Large intestine (tissue), 3 donors: ENCODE measurements at regions not wholly inside any gene's neighbourhood (a gene's known extent, or its start where the extent isn't known, plus 50 kb on each side); places are given as distances from the start of the nearest gene placed in this dataset.

Source experiments
- DNase-seq, 2 donors: peaks; one replicate each; pipeline versions ENCODE4 v3.0.0 to v3.0.0-alpha.2; 2013
- H3K27ac ChIP-seq: one replicate; pipeline ENCODE4 v1.5.1; 2013; ENCODE audit warnings: low read length
- H3K27me3 ChIP-seq: 2 replicates; pipeline ENCODE4 v1.6.1; 2013; ENCODE audit warnings: low read length; ENCODE audit not compliant: control insufficient read depth, insufficient read depth
- H3K36me3 ChIP-seq: 2 replicates; pipeline ENCODE4 v1.6.1; 2013; ENCODE audit warnings: low read length; ENCODE audit not compliant: control insufficient read depth, insufficient read depth
- H3K4me1 ChIP-seq: one replicate; pipeline ENCODE4 v1.6.1; 2013; ENCODE audit warnings: low read length; ENCODE audit not compliant: control insufficient read depth, insufficient read depth
- H3K4me3 ChIP-seq: one replicate; pipeline ENCODE4 v1.5.1; 2013; ENCODE audit warnings: low read length
- H3K9me3 ChIP-seq: one replicate; pipeline ENCODE4 v1.6.1; 2013; ENCODE audit warnings: mild to moderate bottlenecking, low read depth, low read length, moderate library complexity; ENCODE audit not compliant: control insufficient read depth
- WGBS: methylation state at CpG from one replicate; pipeline ENCODE4 v1.1.5; 2013; ENCODE audit warnings: low lambda C conversion rate; ENCODE audit not compliant: insufficient coverage; 5-methylcytosine and 5-hydroxymethylcytosine counted together

DNA sequence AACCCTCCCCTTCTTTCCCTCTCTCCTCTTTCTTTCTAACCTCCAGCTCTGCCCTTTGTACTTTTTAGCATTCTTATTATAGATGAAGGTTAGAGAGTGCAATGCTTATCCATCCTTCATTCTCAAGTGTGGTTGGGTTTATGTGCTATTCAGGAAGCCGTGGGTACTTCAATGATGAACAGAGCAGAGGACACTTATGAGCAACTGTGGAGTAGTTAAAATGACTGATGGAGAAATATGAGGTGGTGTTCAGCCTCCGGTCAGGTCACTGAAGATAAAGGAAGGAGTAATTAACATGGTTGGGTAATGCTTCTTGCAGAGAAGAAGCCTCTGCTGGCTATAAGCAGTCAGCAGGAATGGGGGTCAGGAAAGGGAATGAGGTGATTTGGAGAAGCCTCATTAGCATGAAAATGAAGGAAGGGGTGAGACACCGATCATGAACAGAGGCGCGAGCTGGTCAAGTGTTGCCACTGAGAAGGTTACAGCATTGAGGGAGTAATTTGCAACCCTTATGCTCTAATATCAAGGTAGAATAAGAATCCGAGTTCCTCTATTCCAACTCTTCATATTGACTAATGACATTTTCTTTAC lies 174.7 kb downstream of the LPIN1 start:
- WGBS: 56% methylated on average over 1 of the region's 6 CpGs

DNA sequence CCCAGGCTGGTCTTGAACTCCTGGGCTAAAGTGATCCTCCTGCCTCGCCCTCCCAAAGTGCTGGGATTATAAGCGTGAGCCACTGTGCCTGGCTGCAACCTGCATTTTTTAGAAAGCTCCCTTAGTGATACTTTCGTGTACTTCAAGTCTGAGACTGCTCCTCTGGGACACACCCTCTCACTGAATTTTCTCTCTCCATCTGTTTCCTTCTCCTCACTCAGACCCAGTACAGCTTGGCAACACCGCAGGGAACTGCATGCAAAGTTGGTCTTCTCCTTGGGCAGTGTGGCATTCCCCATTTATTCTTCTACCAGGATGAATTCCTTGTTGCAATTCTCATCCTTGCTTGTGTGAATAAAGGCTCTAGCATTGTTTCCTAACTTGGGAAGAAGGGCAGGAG lies 175.9 kb downstream of the LPIN1 start:
- Histone ChIP-seq H3K36me3 (no peaks in the 10 kb centered on the region), H3K9me3 (no peaks in the 10 kb centered on the region)
- WGBS: no CpG with 5 or more reads among the region's 4 CpGs

More for the DNA sequence above, 174.7 kb downstream of the LPIN1 start:
- DNase-seq: no peak
- Histone ChIP-seq H3K4me3 (no peak overlapping the region), H3K36me3 (no peaks in the 10 kb centered on the region), H3K9me3 (no peaks in the 10 kb centered on the region), H3K27ac (no peak overlapping the region), H3K27me3 (no peaks in the 10 kb centered on the region), H3K4me1 (no peaks in the 10 kb centered on the region)

DNA sequence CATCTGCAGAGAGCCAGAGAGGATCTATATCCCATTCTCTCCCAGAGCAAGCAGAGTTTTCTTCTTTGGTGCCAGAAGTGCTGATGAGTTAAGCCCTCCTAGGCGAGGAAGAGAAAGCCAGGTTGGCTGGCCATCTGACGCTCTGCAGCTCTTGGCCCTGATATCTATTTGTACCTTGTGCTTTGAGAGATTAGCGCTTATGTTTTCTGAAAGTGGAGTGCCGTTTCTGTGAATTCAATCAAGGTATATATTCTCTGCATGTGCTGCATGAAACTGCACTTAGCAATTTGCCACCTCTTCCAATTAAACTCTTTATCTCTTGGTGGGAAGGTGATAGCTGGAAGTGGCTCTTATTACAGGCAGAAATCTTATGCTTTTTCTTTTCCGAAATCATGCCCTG lies 177.5 kb downstream of the LPIN1 start:
- Histone ChIP-seq H3K27me3 (no peaks in the 10 kb centered on the region), H3K4me1 (no peaks in the 10 kb centered on the region), H3K36me3 (no peaks in the 10 kb centered on the region), H3K9me3 (no peaks in the 10 kb centered on the region), H3K27ac (no peak overlapping the region), H3K4me3 (no peak overlapping the region)
- DNase-seq: no peak
- WGBS: no CpG with 5 or more reads among the region's 5 CpGs

More for the DNA sequence above, 175.9 kb downstream of the LPIN1 start:
- no peak overlapping the region for H3K4me3 ChIP-seq
- no peaks in the 10 kb centered on the region for H3K4me1 ChIP-seq
- no peaks in the 10 kb centered on the region for H3K27me3 ChIP-seq
- H3K27ac ChIP-seq: no peak overlapping the region
- no peak for DNase-seq

- H3K9me3 ChIP-seq: no peaks in the 10 kb centered on the region
- H3K36me3 ChIP-seq: no peaks in the 10 kb centered on the region
- no peak overlapping the region for H3K4me3 ChIP-seq
- no peak overlapping the region for H3K27ac ChIP-seq
- 55% methylated on average over 5 of the region's 11 CpGs for WGBS
- no peaks in the 10 kb centered on the region for H3K27me3 ChIP-seq
- no peak for DNase-seq
- no peaks in the 10 kb centered on the region for H3K4me1 ChIP-seq
Observed at GRCh38 chr2:11925295-11926066, 179.0 kb downstream of the LPIN1 start.

- no CpG with 5 or more reads among the region's 11 CpGs for WGBS
- Histone ChIP-seq H3K4me3 (no peak overlapping the region), H3K9me3 (no peaks in the 10 kb centered on the region), H3K27me3 (no peaks in the 10 kb centered on the region), H3K27ac (no peak overlapping the region), H3K4me1 (no peaks in the 10 kb centered on the region), H3K36me3 (no peaks in the 10 kb centered on the region)
- no peak for DNase-seq
Observed at GRCh38 chr2:11930211-11930761, 183.9 kb downstream of the LPIN1 start.

DNA sequence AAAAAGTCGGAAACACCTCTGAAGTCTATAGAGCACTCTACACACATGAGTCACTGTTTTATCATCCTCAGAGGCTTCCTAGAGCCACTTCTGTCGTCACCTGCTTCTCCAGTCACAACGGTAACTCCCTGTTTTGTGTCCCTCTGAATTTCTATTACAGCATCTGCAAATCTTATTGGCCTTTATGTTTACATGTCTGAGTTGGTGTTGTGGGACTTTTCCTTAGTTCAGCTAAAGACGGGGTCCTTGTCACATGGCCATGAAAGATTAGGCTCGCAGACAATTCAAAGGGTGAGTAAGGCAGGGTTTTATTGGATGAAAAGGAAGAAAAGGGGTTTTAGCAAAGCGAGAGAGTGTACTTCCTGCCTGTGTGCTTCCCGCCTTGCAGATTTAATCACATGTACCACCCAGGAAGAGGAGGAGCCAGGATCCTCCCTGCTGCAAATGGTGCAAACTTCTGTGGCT lies 185.6 kb downstream of the LPIN1 start:
- no peak overlapping the region for H3K4me3 ChIP-seq
- H3K27me3 ChIP-seq: no peaks in the 10 kb centered on the region
- H3K9me3 ChIP-seq: no peaks in the 10 kb centered on the region
- H3K4me1 ChIP-seq: no peaks in the 10 kb centered on the region
- 40% methylated on average over 1 of the region's 7 CpGs for WGBS
- H3K36me3 ChIP-seq: no peaks in the 10 kb centered on the region
- no peak for DNase-seq
- H3K27ac ChIP-seq: no peak overlapping the region

DNA sequence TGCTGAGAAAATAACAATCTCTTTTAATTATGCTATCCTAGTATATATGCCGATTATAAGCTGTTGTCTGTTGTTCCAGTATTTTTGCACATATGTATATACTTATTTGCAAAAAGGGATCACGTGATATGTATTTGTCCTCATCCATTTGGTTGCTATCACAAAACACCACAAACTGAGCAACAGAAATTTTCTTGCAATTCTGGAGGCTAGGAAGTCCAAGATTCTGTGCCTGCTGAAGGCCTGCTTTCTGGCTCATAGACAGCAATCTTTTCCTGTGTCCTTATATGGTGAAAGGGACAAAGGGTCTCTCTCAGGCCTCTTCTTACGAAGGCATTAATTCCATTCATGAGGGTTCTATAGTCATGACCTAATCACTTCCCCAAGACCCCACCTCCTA lies 186.5 kb downstream of the LPIN1 start:
- H3K4me1 ChIP-seq: no peaks in the 10 kb centered on the region
- 100% methylated on average over 1 of the region's 3 CpGs for WGBS
- no peak overlapping the region for H3K27ac ChIP-seq
- H3K4me3 ChIP-seq: no peak overlapping the region
- H3K9me3 ChIP-seq: no peaks in the 10 kb centered on the region
- DNase-seq: no peak
- no peaks in the 10 kb centered on the region for H3K27me3 ChIP-seq
- H3K36me3 ChIP-seq: no peaks in the 10 kb centered on the region

DNA sequence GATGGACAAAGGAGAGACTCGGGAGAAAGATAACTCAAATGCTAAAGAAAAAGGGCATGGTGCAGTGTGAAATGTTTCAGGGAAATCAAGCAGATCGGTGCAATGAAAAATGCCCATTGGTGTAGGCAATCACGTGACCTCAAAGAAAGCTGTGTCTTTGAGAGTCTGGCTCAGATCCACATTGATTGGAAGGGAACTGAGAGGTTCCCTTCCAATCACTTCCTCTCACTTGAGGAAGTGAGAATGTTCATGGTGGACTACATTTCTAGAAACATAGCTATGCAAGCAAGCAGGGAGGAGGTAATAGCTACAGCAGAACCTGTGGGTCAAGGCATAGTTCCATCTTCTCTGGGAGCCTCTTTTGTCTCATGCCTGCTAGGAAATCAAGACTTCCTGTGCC lies 187.4 kb downstream of the LPIN1 start:
- no peak overlapping the region for H3K4me3 ChIP-seq
- WGBS: 100% methylated on average over 3 of the region's 3 CpGs
- H3K4me1 ChIP-seq: no peaks in the 10 kb centered on the region

GRCh38 chr2:11936761-11937160 lies 190.3 kb downstream of the LPIN1 start:
- no peak overlapping the region for H3K27ac ChIP-seq
- WGBS: no CpG with 5 or more reads among the region's 9 CpGs
- H3K27me3 ChIP-seq: no peaks in the 10 kb centered on the region
- H3K36me3 ChIP-seq: no peaks in the 10 kb centered on the region
- H3K4me1 ChIP-seq: no peaks in the 10 kb centered on the region
- DNase-seq: no peak
- no peaks in the 10 kb centered on the region for H3K9me3 ChIP-seq
- H3K4me3 ChIP-seq: no peak overlapping the region

More for the DNA sequence above, 187.4 kb downstream of the LPIN1 start:
- Histone ChIP-seq H3K36me3 (no peaks in the 10 kb centered on the region), H3K9me3 (no peaks in the 10 kb centered on the region), H3K27ac (no peak overlapping the region), H3K27me3 (no peaks in the 10 kb centered on the region)
- DNase-seq: no peak

DNA sequence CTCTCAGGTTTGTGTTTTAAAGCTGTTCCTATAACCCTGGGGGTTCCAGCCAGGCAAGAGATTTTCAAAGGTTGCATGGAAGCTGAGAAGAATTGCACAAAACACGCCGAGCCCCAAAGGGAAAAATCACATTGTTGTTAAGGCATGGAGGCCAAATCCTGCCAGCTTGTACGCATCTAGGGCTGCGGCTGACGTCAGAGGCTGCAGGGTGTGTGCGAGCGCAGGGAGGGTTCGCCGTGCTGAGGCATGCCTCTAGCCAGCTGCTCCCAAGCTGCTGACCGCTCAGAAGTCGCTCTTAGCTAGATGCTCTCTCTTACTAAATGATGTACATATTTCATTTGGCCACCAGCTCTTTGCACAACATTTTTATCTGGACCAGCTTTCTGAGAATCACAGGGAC lies 191.8 kb downstream of the LPIN1 start:
- no peak overlapping the region for H3K27ac ChIP-seq
- no CpG with 5 or more reads among the region's 11 CpGs for WGBS
- H3K4me1 ChIP-seq: no peaks in the 10 kb centered on the region
- H3K27me3 ChIP-seq: no peaks in the 10 kb centered on the region
- H3K36me3 ChIP-seq: no peaks in the 10 kb centered on the region
- DNase-seq: no peak
- no peaks in the 10 kb centered on the region for H3K9me3 ChIP-seq
- no peak overlapping the region for H3K4me3 ChIP-seq
